A172 (cell line): ENCODE measurements at regions not wholly inside any gene's neighbourhood (a gene's known extent, or its start where the extent isn't known, plus 50 kb on each side); places are given as distances from the start of the nearest gene placed in this dataset.
A peak's percentile ranks its signal among the peaks of the same experiment; 100 is the strongest.

Experiments used
- DNase-seq: peaks from one replicate; pipeline ENCODE4 v3.0.0-alpha.2; 2015; ENCODE audit warnings: low spot score

- DNase-seq: no peak
These were observed 465.6 kb upstream of the ZNF385D start for GRCh38 chr3:22216601-22217000.

- no peak for DNase-seq
These were observed 474.2 kb upstream of the ZNF385D start for GRCh38 chr3:22225161-22225560.

- DNase-seq: no peak
These were observed 477.7 kb upstream of the ZNF385D start for GRCh38 chr3:22228705-22229104.

GRCh38 chr3:22231061-22231460 is 480.1 kb upstream of the ZNF385D start:
- DNase-seq: no peak

GRCh38 chr3:22236490-22237270 is 485.7 kb upstream of the ZNF385D start:
- no peak for DNase-seq

- no peak for DNase-seq
These were observed 488.0 kb upstream of the ZNF385D start for GRCh38 chr3:22239011-22239410.

- DNase-seq: no peak
These were observed 490.1 kb upstream of the ZNF385D start for GRCh38 chr3:22241110-22241509.

GRCh38 chr3:22244761-22245521 is 493.9 kb upstream of the ZNF385D start:
- peak; percentile 82 for DNase-seq

- DNase-seq: no peak
These were observed 495.0 kb upstream of the ZNF385D start for GRCh38 chr3:22245811-22246583.

- no peak for DNase-seq
These were observed 498.6 kb upstream of the ZNF385D start for GRCh38 chr3:22249658-22250057.

- no peak for DNase-seq
These were observed 506.2 kb upstream of the ZNF385D start for GRCh38 chr3:22257252-22257651.

GRCh38 chr3:22262386-22262785 is 511.4 kb upstream of the ZNF385D start:
- DNase-seq: no peak

- DNase-seq: peak; percentile 42
These were observed 512.0 kb upstream of the ZNF385D start for GRCh38 chr3:22263042-22263441.

- DNase-seq: no peak
These were observed 514.4 kb upstream of the ZNF385D start for GRCh38 chr3:22265403-22265802.

- DNase-seq: no peak
These were observed 518.8 kb upstream of the ZNF385D start for GRCh38 chr3:22269831-22270230.

- no peak for DNase-seq
These were observed 525.3 kb upstream of the ZNF385D start for GRCh38 chr3:22276351-22276750.

- DNase-seq: peak; percentile 49
These were observed 533.5 kb upstream of the ZNF385D start for GRCh38 chr3:22284559-22284958.

- no peak for DNase-seq
These were observed 537.7 kb upstream of the ZNF385D start for GRCh38 chr3:22288756-22289155.

GRCh38 chr3:22292681-22293080 is 541.7 kb upstream of the ZNF385D start:
- DNase-seq: no peak

GRCh38 chr3:22296601-22297000 is 545.6 kb upstream of the ZNF385D start:
- no peak for DNase-seq

GRCh38 chr3:22297436-22297835 is 546.4 kb upstream of the ZNF385D start:
- no peak for DNase-seq

GRCh38 chr3:22306454-22306853 is 555.4 kb upstream of the ZNF385D start:
- DNase-seq: no peak
